Fibroblast of skin of back (primary cell): ENCODE measurements at regions not wholly inside any gene's neighbourhood (a gene's known extent, or its start where the extent isn't known, plus 50 kb on each side); places are given as distances from the start of the nearest gene placed in this dataset.
A peak's percentile ranks its signal among the peaks of the same experiment; 100 is the strongest.

Source experiments
- DNase-seq: peaks from one replicate; pipeline ENCODE4 v3.0.0-alpha.2; 2013

DNA sequence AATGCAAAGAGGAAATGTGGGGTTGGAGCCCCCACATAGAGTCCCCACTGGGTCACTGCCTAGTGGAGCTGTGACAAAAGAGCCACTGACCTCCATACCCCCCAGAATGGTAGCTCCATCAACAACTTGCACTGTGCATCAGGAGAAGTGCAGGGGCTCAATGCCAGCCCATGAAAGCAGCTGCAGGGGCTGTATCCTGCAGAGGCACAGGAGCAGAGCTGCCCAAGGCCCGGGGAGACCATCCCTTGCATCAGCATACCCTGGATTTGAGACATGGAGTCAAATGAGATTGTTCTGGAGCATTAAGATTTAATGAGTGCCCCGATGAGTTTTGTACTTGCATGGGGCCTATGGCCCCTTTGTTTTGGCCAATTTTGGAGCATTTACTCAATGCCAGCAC is 1023.6 kb downstream of the VRK1 start:
- no peak for DNase-seq

DNA sequence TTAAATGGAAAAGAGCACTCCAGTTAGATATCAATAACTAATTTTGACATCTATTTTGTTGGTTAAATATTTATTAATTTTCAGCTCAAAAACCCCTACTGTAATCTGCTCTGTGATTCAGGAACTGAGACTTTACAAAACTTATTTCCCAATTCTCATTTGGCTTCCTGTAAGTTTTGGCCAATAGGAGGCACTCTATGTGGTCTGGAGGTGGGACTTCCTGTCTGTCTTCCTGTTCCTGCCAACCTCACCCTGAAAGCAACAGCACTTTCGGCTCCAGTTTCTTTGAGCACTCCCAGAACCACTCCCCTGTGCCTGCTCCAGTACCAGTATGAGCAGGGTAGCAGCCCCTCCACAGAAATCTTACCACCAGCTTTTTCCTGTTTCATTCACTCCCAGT is 1027.0 kb downstream of the VRK1 start:
- DNase-seq, result no peak

- no peak for DNase-seq
Measured at GRCh38 chr14:97827746-97828145, 1030.6 kb downstream of the VRK1 start.

GRCh38 chr14:97832776-97833175 is 1035.6 kb downstream of the VRK1 start:
- DNase-seq, result no peak

- no peak for DNase-seq
Measured at GRCh38 chr14:97838986-97839385, 1041.8 kb downstream of the VRK1 start.

DNA sequence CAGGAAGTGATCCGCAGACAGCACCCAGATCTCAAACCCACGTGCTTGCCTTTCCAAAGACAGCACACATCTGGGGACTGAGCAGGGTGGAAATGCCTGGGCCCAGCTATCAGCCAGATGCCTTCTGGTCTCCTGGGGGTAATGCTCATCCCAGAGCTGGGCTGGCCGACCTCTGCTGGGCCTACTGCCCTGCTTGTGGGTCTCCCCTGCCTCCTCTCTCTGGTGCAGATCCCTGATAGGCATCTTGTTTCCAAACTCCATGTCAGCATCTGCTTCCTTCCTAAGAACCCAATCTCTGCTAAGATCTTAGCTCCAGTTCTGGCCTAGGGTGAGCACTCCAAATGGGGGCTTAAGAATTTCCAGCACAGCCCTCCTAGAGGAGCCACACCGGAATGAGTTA is 1043.0 kb downstream of the VRK1 start:
- no peak for DNase-seq

DNA sequence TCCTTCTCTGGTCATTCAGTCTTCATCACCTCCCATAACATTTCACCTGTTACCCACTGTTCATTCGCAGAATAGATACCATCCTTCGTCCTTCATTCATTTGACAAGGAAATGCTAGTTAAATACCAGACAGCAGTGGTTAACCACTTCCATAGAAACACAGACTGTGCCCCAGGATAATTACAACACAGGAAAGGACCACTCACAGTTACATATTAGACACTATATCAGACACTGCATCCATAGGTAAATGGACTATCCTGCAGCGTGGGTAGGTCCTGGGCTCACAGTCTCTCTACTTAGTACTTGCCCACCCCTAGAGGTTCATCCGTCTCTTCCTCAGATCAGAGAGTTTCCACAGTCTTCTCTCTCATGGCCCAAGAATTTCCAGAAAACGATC is 1044.6 kb downstream of the VRK1 start:
- no peak for DNase-seq

DNA sequence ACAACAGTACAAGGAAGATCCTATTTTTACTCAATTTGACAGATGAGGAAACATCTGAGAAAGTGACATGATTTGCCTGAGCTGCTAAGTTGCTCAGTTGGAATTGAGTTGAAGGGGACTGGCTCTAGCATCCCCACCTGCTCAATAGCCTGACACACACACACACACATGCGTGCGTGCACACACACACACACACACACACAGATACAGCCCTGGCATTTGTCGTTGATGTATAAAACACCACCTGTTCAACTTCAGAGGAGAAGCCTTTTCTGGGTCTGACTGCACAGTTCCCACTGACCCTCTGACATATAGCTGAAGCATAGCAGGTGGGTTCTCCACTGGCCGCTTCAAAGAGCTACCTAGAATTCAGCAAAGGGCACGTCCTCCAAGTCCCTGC is 1045.9 kb downstream of the VRK1 start:
- DNase-seq, result no peak

GRCh38 chr14:97844042-97844441 is 1046.9 kb downstream of the VRK1 start:
- DNase-seq, result no peak

DNA sequence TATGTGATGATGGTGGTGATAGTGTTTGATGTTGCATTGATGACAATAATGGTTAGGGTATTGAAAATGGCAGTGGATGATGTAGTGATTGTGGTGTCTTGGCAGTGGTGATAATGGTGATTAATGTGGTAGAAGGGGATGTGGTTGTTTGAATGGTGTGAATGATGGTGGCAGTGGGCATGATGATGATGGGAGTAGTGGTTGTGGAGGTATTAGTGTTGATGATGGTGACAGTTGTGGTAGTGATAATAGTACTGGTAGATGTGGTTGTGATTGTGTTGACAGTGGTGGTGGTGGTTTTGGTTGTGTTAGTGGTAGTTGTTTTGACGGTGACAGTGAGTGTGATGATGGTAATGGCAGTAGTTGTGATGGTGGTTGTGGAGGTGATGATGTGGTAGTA is 1049.0 kb downstream of the VRK1 start:
- DNase-seq, result no peak

GRCh38 chr14:97848317-97848980 is 1051.3 kb downstream of the VRK1 start:
- DNase-seq, result no peak

DNA sequence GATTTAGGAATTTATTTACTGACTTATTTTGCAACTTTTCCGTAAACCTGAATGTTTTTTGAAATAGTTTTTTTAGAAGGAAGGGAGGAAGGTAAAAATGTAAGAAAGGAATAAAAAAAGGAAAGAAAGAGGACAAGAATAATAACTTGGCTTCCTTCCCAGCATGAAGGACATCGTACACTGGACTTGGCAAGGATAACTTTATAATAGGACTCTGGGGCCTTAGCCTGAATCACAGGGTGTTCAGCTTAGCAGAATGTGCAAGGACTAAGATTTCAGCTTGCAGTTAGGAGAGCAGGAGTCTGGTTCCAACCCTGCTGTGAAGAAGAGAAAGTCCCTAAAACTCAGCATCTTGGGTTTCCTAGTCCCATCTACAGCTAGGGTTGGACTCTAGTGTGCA is 1053.3 kb downstream of the VRK1 start:
- DNase-seq, result no peak

- no peak for DNase-seq
Measured at GRCh38 chr14:97850886-97851285, 1053.7 kb downstream of the VRK1 start.

GRCh38 chr14:97851428-97851995 is 1054.3 kb downstream of the VRK1 start:
- no peak for DNase-seq

DNA sequence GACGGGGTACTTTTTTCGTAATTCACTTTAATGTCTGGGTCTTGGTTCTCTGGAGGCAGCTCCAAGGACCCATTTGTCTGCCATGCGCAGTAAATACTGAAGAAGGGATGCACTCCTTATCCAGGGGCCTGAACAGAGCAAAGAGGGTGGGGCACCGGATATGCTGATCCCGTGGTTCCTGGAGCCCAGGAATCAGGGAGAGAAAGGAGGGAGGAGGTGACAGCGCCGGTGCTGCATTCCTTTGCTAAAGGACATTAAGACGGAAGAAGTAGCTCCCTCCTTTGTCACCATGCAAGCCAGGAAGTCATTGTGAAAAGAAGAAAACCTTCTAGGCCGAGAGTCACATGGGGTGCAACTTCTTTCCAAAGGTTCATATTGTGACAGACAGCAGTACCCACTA is 1057.7 kb downstream of the VRK1 start:
- no peak for DNase-seq

- no peak for DNase-seq
Measured at GRCh38 chr14:97866195-97866594, 1069.0 kb downstream of the VRK1 start.

GRCh38 chr14:97866664-97867063 is 1069.5 kb downstream of the VRK1 start:
- peak; percentile 8 for DNase-seq

GRCh38 chr14:97873291-97873690 is 1076.1 kb downstream of the VRK1 start:
- no peak for DNase-seq

GRCh38 chr14:97874394-97874793 is 1077.2 kb downstream of the VRK1 start:
- DNase-seq, result no peak

GRCh38 chr14:97878206-97878605 is 1081.0 kb downstream of the VRK1 start:
- no peak for DNase-seq

DNA sequence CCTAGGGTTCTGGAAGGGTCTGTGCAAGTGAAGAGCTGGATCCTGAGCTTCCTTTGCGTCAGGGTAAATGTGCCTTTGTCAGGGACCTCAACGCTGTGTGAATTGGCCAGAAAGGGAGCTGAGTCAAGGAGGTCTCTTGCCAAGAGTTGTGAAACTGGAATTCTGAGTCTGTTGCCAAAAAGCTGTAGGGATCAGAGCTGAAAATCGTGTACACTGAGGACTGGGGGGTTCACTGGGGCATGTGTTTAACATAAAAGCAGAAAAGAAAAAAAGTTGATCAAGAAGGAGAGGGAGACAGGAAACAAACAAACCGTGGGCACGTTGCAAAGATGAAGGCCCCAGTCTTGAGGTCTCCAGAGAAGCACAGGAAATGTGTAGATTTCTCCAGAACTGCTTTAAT is 1081.5 kb downstream of the VRK1 start:
- DNase-seq, result peak; percentile 3

- no peak for DNase-seq
Measured at GRCh38 chr14:97887690-97888089, 1090.5 kb downstream of the VRK1 start.

- DNase-seq, result no peak
Measured at GRCh38 chr14:97888331-97888730, 1091.1 kb downstream of the VRK1 start.

- DNase-seq, result no peak
Measured at GRCh38 chr14:97891515-97891914, 1094.3 kb downstream of the VRK1 start.

- DNase-seq, result no peak
Measured at GRCh38 chr14:97894552-97894951, 1097.4 kb downstream of the VRK1 start.
